CD14-positive monocyte (primary cell): ENCODE measurements at regions not wholly inside any gene's neighbourhood (a gene's known extent, or its start where the extent isn't known, plus 50 kb on each side); places are given as distances from the start of the nearest gene placed in this dataset.

Source experiments
- DNase-seq, 3 donors: peaks; one replicate each; pipeline ENCODE4 v3.0.0-alpha.2; 2011 to 2022
- H2AFZ ChIP-seq: 2 replicates; pipeline ENCODE4 v1.6.0; 2012; ENCODE audit warnings: mild to moderate bottlenecking, low read depth, low read length, inconsistent platforms; ENCODE audit not compliant: insufficient read depth, poor library complexity, severe bottlenecking
- H3K27ac ChIP-seq, 2 donors: 1 replicate in 1 of 2; 2 replicates in 1 of 2; pipeline ENCODE4 v1.5.1; 2012 to 2013; ENCODE audit warnings: low read length in 2 of 2, control low read depth in 1 of 2, inconsistent platforms in 1 of 2, low read depth in 1 of 2, mild to moderate bottlenecking in 1 of 2
- H3K27me3 ChIP-seq, 2 donors: one replicate each; pipeline versions ENCODE4 v1.6.0 to v1.6.1; 2011 to 2013; ENCODE audit warnings: low read length in 2 of 2; ENCODE audit not compliant: control insufficient read depth in 2 of 2, insufficient read depth in 2 of 2
- H3K36me3 ChIP-seq, 2 donors: replicated peaks in 1 of 2; 1 replicate in 1 of 2; 2 replicates in 1 of 2; pipeline versions ENCODE4 v1.5.1 to v1.6.1; 2012 to 2013; ENCODE audit warnings: low read length in 2 of 2, control low read depth in 1 of 2, inconsistent platforms in 1 of 2, mild to moderate bottlenecking in 1 of 2; ENCODE audit not compliant: insufficient read depth in 2 of 2, control insufficient read depth in 1 of 2
- H3K4me1 ChIP-seq, 2 donors: 1 replicate in 1 of 2; 2 replicates in 1 of 2; pipeline versions ENCODE4 v1.5.1 to v1.6.1; 2012 to 2013; ENCODE audit warnings: low read length in 2 of 2, control low read depth in 1 of 2, inconsistent platforms in 1 of 2, mild to moderate bottlenecking in 1 of 2, moderate library complexity in 1 of 2; ENCODE audit not compliant: insufficient read depth in 2 of 2, control insufficient read depth in 1 of 2
- H3K4me2 ChIP-seq: replicated peaks from 2 replicates; pipeline ENCODE3; 2012; ENCODE audit warnings: low read length, moderate library complexity, mild to moderate bottlenecking; ENCODE audit not compliant: poor library complexity, severe bottlenecking; ENCODE audit errors: extremely low read depth
- H3K4me3 ChIP-seq, 3 experiments: fragments of 200-600 bp in 1 of 3; sonication (generic) in 1 of 3; replicated peaks in 1 of 3; 1 replicate in 2 of 3; 2 replicates in 1 of 3; pipeline ENCODE4 v1.5.1; 2011 to 2013; ENCODE audit warnings: low read length in 3 of 3, mild to moderate bottlenecking in 3 of 3, control low read depth in 2 of 3, low read depth in 2 of 3, inconsistent platforms in 1 of 3, moderate library complexity in 1 of 3
- H3K79me2 ChIP-seq: 2 replicates; pipeline ENCODE4 v1.6.0; 2012; ENCODE audit warnings: mild to moderate bottlenecking, control low read depth, inconsistent platforms, low read length, moderate library complexity; ENCODE audit not compliant: insufficient read depth
- H3K9ac ChIP-seq: 2 replicates; pipeline ENCODE4 v1.6.0; 2017; ENCODE audit warnings: low read length, mild to moderate bottlenecking; ENCODE audit not compliant: insufficient read depth, poor library complexity, severe bottlenecking
- H3K9me3 ChIP-seq, 2 donors: replicated peaks in 1 of 2; 1 replicate in 1 of 2; 2 replicates in 1 of 2; pipeline versions ENCODE4 v1.5.1 to v1.6.1; 2012 to 2013; ENCODE audit warnings: low read length in 2 of 2, control low read depth in 1 of 2; ENCODE audit not compliant: control insufficient read depth in 1 of 2, insufficient read depth in 1 of 2
- H4K20me1 ChIP-seq: 2 replicates; pipeline ENCODE4 v1.6.0; 2012; ENCODE audit warnings: mild to moderate bottlenecking, low read length, control low read depth, moderate library complexity; ENCODE audit not compliant: insufficient read depth
- H3K27ac Mint-ChIP-seq, 7 donors: one replicate each; pipeline ENCODE4 v1.8.0; 2020; ENCODE audit warnings: mild to moderate bottlenecking in 7 of 7, mixed read lengths in 7 of 7, moderate library complexity in 6 of 7, inconsistent platforms in 2 of 7
- H3K27me3 Mint-ChIP-seq, 3 donors: one replicate each; pipeline ENCODE4 v1.8.0; 2021 to 2022; ENCODE audit warnings: low read depth in 3 of 3, mild to moderate bottlenecking in 3 of 3, mixed read lengths in 3 of 3, moderate library complexity in 3 of 3, inconsistent platforms in 1 of 3
- H3K36me3 Mint-ChIP-seq, 2 donors: one replicate each; pipeline ENCODE4 v1.8.0; 2020; ENCODE audit warnings: mixed read lengths in 2 of 2, inconsistent platforms in 1 of 2, mild to moderate bottlenecking in 1 of 2
- H3K4me1 Mint-ChIP-seq: one replicate; pipeline ENCODE4 v1.8.0; 2020; ENCODE audit warnings: mild to moderate bottlenecking, mixed read lengths
- H3K4me3 Mint-ChIP-seq, 2 donors: one replicate each; pipeline ENCODE4 v1.8.0; 2020; ENCODE audit warnings: mild to moderate bottlenecking in 2 of 2, mixed read lengths in 2 of 2, moderate library complexity in 1 of 2
- H3K9me3 Mint-ChIP-seq, 7 donors: one replicate each; pipeline ENCODE4 v1.8.0; 2020 to 2022; ENCODE audit warnings: mixed read lengths in 7 of 7, mild to moderate bottlenecking in 6 of 7, moderate library complexity in 6 of 7, inconsistent platforms in 2 of 7
- WGBS: methylation state at CpG from one replicate; pipeline ENCODE4 v1.1.5; 2013; ENCODE audit warnings: missing lambda C conversion rate; ENCODE audit not compliant: insufficient coverage; 5-methylcytosine and 5-hydroxymethylcytosine counted together
- intact Hi-C, 2 donors: fragments of 100-400 bp; cut with micrococcal nuclease; formaldehyde crosslinking; loops; one replicate each; pipeline versions ENCODE4 v1.15.0 to v1.15.1; 2023
- TF ChIP-seq, protein P1 (sequence below): fragments of 200-600 bp; IDR thresholded peaks from one replicate; pipeline ENCODE4 v1.8.0; 2022; ENCODE audit warnings: antibody characterized with exemption, mild to moderate bottlenecking

DNA sequence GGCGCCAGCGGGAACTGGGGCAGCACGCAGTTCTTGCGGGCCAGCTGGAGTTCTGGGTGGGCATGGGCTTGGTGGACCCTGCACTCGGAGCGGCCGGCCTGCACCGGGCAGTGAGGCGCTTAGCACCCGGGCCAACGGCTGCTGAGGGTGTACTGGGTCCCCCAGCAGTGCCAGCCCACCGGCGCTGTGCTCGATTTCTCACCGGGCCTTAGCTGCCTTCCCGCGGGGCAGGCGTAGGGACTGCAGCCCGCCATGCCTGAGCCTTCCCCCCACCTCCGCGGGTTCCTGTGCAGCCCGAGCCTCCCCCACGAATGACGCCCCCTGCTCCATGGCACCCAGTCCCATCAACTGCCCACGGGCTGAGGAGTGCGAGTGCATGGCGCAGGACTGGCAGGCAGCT is 168.8 kb downstream of the CD24 start:
- Histone ChIP-seq H3K4me3 (no peak overlapping the region), H4K20me1 (no peaks in the 10 kb centered on the region), H3K79me2 (no peaks in the 10 kb centered on the region), H3K36me3 (no peaks in the 10 kb centered on the region), H3K9me3 (peaks cover 10 to 25% of the 10 kb centered on the region in 2 donors), H3K4me1 (no peaks in the 10 kb centered on the region), H3K27me3 (no peaks in the 10 kb centered on the region), H3K27ac (no peak overlapping the region), H2AFZ (no peak overlapping the region), H3K4me2 (no peak overlapping the region), H3K9ac (no peak overlapping the region)
- 94% methylated on average over 18 of the region's 27 CpGs for WGBS
- peaks cover 22 to 39% (median 33%) of the 10 kb centered on the region in 7 donors for H3K9me3 Mint-ChIP-seq
- no peaks in the 10 kb centered on the region for H3K4me1 Mint-ChIP-seq
- no peak for DNase-seq
- H3K27ac Mint-ChIP-seq: no peak overlapping the region
- H3K4me3 Mint-ChIP-seq: no peak overlapping the region
- H3K27me3 Mint-ChIP-seq: peaks cover 0 to 3% (median 3%) of the 10 kb centered on the region in 3 donors
- H3K36me3 Mint-ChIP-seq: no peaks in the 10 kb centered on the region
- intact Hi-C loops: no loop called here
- TF ChIP-seq, protein P1, sequence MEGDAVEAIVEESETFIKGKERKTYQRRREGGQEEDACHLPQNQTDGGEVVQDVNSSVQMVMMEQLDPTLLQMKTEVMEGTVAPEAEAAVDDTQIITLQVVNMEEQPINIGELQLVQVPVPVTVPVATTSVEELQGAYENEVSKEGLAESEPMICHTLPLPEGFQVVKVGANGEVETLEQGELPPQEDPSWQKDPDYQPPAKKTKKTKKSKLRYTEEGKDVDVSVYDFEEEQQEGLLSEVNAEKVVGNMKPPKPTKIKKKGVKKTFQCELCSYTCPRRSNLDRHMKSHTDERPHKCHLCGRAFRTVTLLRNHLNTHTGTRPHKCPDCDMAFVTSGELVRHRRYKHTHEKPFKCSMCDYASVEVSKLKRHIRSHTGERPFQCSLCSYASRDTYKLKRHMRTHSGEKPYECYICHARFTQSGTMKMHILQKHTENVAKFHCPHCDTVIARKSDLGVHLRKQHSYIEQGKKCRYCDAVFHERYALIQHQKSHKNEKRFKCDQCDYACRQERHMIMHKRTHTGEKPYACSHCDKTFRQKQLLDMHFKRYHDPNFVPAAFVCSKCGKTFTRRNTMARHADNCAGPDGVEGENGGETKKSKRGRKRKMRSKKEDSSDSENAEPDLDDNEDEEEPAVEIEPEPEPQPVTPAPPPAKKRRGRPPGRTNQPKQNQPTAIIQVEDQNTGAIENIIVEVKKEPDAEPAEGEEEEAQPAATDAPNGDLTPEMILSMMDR: no peak

DNA sequence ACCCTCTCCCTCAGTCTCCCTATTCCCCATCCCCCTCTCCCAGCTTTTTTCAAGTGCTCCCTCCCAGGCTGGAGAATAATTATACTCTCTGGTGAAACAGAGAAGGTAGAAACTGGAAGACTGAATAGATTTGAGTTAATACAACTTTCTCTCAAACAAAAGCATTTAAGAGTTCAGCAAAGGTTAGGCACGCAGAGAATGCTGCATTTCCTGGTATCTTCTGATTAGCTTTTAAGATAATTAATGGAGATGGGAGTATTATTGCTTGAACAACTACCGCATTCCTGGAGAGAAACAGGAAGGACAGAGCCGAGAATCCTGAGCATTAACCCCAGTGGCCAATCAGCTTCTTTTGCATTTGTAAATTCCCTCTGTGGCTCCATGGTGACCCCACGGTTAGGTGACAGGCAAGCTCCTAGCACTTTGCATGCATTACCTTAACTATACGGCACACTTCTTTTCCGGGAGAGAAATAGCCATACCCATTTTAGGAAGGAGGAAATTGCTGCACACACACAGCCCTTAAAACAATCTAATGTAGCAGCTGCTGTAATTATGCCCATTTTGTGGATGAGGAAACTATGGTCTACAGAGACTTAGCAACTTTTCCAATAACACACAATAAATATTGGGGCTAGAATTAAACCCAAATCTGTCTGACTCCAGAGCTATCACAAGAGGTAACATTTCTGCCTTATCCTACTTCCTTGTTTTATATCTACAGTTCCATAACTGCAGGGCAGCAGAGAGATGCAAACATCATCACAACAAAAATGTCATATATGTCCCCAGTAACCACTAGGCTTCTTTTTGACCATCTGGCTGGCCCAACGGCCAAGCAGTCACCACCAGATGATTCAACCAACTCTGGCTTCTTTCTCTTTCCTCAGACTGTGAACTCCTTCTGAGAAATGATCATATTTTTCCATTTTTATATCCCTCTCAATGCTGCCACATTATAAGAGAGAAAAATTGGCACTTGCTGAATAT is 169.9 kb downstream of the CD24 start:
- TF ChIP-seq, protein P1: no peak
- Histone ChIP-seq H3K4me1 (no peaks in the 10 kb centered on the region), H2AFZ (no peak overlapping the region), H3K4me2 (no peak overlapping the region), H3K9me3 (peaks cover 9 to 25% of the 10 kb centered on the region in 2 donors), H3K27me3 (no peaks in the 10 kb centered on the region), H3K4me3 (no peak overlapping the region), H3K79me2 (no peaks in the 10 kb centered on the region), H4K20me1 (no peaks in the 10 kb centered on the region), H3K9ac (no peak overlapping the region), H3K36me3 (no peaks in the 10 kb centered on the region), H3K27ac (no peak overlapping the region)
- no peak overlapping the region for H3K4me3 Mint-ChIP-seq
- H3K27ac Mint-ChIP-seq: no peak overlapping the region
- 73% methylated on average over 2 of the region's 7 CpGs for WGBS
- peaks cover 2 to 3% (median 2%) of the 10 kb centered on the region in 3 donors for H3K27me3 Mint-ChIP-seq
- no peaks in the 10 kb centered on the region for H3K4me1 Mint-ChIP-seq
- intact Hi-C loops: no loop called here
- H3K36me3 Mint-ChIP-seq: no peaks in the 10 kb centered on the region
- DNase-seq: no peak
- peaks cover 19 to 35% (median 27%) of the 10 kb centered on the region in 7 donors for H3K9me3 Mint-ChIP-seq
